Neural cell (in vitro differentiated cells): ENCODE measurements at regions not wholly inside any gene's neighbourhood (a gene's known extent, or its start where the extent isn't known, plus 50 kb on each side); places are given as distances from the start of the nearest gene placed in this dataset.

Source experiments
- H2AFZ ChIP-seq: fragments of 200-600, 300-800 bp; sonication (generic), shearing (Covaris generic); 2 replicates; pipeline ENCODE4 v1.6.0; 2014; ENCODE audit warnings: low read depth, mild to moderate bottlenecking, antibody characterized with exemption, low read length, moderate library complexity
- H3F3A ChIP-seq: fragments of 200-600 bp; shearing (Covaris generic); 2 replicates; pipeline ENCODE4 v1.6.1; 2016; ENCODE audit warnings: mild to moderate bottlenecking, moderate library complexity, mixed read lengths, antibody characterized with exemption, low read length; ENCODE audit not compliant: insufficient read depth, poor library complexity, severe bottlenecking
- H3K27ac ChIP-seq: fragments of 200-600, 300-800 bp; sonication (generic), shearing (Covaris generic); 2 replicates; pipeline ENCODE4 v1.5.1; 2014; ENCODE audit warnings: mild to moderate bottlenecking, low read length, moderate library complexity
- H3K27me3 ChIP-seq: fragments of 300-800, 200-600 bp; sonication (generic), shearing (Covaris generic); 2 replicates; pipeline ENCODE4 v1.6.0; 2014; ENCODE audit warnings: mild to moderate bottlenecking, low read depth, low read length, moderate library complexity; ENCODE audit not compliant: insufficient read depth
- H3K36me3 ChIP-seq: fragments of 300-800, 200-600 bp; sonication (generic), shearing (Covaris generic); 2 replicates; pipeline ENCODE4 v1.5.1; 2014; ENCODE audit warnings: mild to moderate bottlenecking, antibody characterized with exemption, low read length, moderate library complexity; ENCODE audit not compliant: insufficient read depth
- H3K4me2 ChIP-seq: fragments of 300-800, 200-600 bp; sonication (generic), shearing (Covaris generic); 2 replicates; pipeline ENCODE4 v1.6.0; 2014; ENCODE audit warnings: mild to moderate bottlenecking, low read length
- H3K4me3 ChIP-seq: fragments of 300-800, 200-600 bp; sonication (generic), shearing (Covaris generic); 2 replicates; pipeline ENCODE4 v1.5.1; 2014; ENCODE audit warnings: mild to moderate bottlenecking, low read length, moderate library complexity
- H3K79me2 ChIP-seq: fragments of 200-600 bp; shearing (Covaris generic); replicated peaks from 2 replicates; pipeline ENCODE4 v1.6.0; 2014; ENCODE audit warnings: mild to moderate bottlenecking, low read length, moderate library complexity; ENCODE audit not compliant: insufficient read depth
- H3K9ac ChIP-seq: fragments of 300-800, 200-600 bp; sonication (generic), shearing (Covaris generic); 2 replicates; pipeline ENCODE4 v1.6.1; 2016; ENCODE audit warnings: mild to moderate bottlenecking, low read length, mixed read lengths
- H3K9me2 ChIP-seq: fragments of 200-600 bp; shearing (Covaris generic); 2 replicates; pipeline ENCODE4 v1.6.1; 2016; ENCODE audit warnings: mild to moderate bottlenecking, low read length, mixed read lengths; ENCODE audit not compliant: insufficient read depth
- H3K9me3 ChIP-seq: fragments of 200-600, 300-800 bp; sonication (generic), shearing (Covaris generic); 2 replicates; pipeline ENCODE4 v1.6.1; 2016; ENCODE audit warnings: mild to moderate bottlenecking, mixed run types, low read length, moderate library complexity, mixed read lengths
- H4K20me1 ChIP-seq: fragments of 200-600 bp; shearing (Covaris generic); 2 replicates; pipeline ENCODE4 v1.6.1; 2016; ENCODE audit warnings: mild to moderate bottlenecking, mixed run types; ENCODE audit not compliant: insufficient read depth
- EP300 ChIP-seq: fragments of 450-650 bp; conservative IDR thresholded peaks from 2 replicates; pipeline ENCODE4 v1.6.1; 2014; ENCODE audit warnings: antibody characterized with exemption, mild to moderate bottlenecking, moderate library complexity; ENCODE audit not compliant: poor library complexity, severe bottlenecking
- EZH2 ChIP-seq: fragments of 200-600, 300-800 bp; shearing (Covaris generic), sonication (generic); IDR thresholded peaks from 2 replicates; pipeline ENCODE4 v1.6.1; 2014; ENCODE audit warnings: antibody characterized with exemption, low read length, borderline replicate concordance, mild to moderate bottlenecking; ENCODE audit not compliant: insufficient read depth, poor library complexity, severe bottlenecking
- MXI1 ChIP-seq: fragments of 450-650 bp; conservative IDR thresholded peaks from 2 replicates; pipeline ENCODE4 v1.6.1; 2014; ENCODE audit warnings: antibody characterized with exemption, mild to moderate bottlenecking; ENCODE audit not compliant: poor library complexity, severe bottlenecking
- POLR2AphosphoS5 ChIP-seq: IDR thresholded peaks from 2 replicates; pipeline ENCODE4 v1.6.1; 2012
- RAD21 ChIP-seq: fragments of 450-650 bp; conservative IDR thresholded peaks from 2 replicates; pipeline ENCODE4 v1.6.1; 2014; ENCODE audit warnings: antibody characterized with exemption, mild to moderate bottlenecking, moderate library complexity
- SMC3 ChIP-seq: fragments of 450-650 bp; conservative IDR thresholded peaks from 2 replicates; pipeline ENCODE4 v1.6.1; 2014; ENCODE audit warnings: antibody characterized with exemption, mild to moderate bottlenecking, moderate library complexity; ENCODE audit not compliant: poor library complexity
- TAF1 ChIP-seq: IDR thresholded peaks from 2 replicates; pipeline ENCODE4 v1.6.1; 2012; ENCODE audit warnings: low read depth
- TF ChIP-seq, protein P1 (sequence below): fragments of 450-650 bp; IDR thresholded peaks from 2 replicates; pipeline ENCODE4 v1.5.1; 2014; ENCODE audit warnings: antibody characterized with exemption, mild to moderate bottlenecking, moderate library complexity; ENCODE audit not compliant: poor library complexity, severe bottlenecking
- TF ChIP-seq, protein P2 (sequence below): IDR thresholded peaks from 2 replicates; pipeline ENCODE4 v1.6.1; 2012; ENCODE audit warnings: borderline replicate concordance

DNA sequence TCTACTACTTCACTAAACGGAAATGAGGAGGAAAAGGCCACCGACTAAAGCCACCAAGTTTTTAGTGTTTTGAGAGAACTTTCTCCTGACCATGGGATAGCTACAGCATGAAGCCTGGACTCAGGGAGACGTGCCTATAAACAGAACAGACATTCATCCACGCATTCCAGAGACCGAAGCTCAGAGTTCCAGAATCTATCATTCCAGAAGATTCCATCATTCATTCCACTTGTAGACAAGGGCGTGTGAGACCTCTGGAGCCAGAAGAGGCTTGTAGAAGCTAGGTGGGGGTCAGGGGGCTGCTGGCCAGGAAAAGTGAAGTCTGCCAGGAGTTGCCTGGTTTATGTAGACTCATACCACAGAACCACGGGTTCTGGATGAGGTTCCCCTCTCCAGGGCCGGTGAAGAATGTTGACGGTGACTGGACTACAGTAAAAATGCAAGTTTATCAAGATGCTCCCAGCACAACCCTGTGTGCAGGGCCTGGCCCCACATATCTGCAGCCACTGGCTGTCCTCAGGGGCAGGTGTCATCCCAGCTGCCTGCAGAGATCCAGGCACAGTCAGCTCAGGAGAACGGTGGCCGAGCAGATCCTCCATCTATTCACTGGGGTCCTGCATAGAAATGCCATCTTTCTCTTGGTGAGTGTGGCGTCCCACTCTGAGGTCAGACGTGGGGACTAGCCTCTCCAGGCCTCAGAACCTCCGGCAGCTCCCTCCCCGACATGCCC, 215.7 kb downstream of the USP6NL start:
- Histone ChIP-seq H3K9me2 (no peaks in the 10 kb centered on the region), H3K9ac (no peak overlapping the region)
- TF ChIP-seq SMC3 (no peak), RAD21 (no peak), EZH2 (no peak), TAF1 (no peak), EP300 (no peak), MXI1 (no peak), POLR2AphosphoS5 (no peak)
- TF ChIP-seq, protein P1, sequence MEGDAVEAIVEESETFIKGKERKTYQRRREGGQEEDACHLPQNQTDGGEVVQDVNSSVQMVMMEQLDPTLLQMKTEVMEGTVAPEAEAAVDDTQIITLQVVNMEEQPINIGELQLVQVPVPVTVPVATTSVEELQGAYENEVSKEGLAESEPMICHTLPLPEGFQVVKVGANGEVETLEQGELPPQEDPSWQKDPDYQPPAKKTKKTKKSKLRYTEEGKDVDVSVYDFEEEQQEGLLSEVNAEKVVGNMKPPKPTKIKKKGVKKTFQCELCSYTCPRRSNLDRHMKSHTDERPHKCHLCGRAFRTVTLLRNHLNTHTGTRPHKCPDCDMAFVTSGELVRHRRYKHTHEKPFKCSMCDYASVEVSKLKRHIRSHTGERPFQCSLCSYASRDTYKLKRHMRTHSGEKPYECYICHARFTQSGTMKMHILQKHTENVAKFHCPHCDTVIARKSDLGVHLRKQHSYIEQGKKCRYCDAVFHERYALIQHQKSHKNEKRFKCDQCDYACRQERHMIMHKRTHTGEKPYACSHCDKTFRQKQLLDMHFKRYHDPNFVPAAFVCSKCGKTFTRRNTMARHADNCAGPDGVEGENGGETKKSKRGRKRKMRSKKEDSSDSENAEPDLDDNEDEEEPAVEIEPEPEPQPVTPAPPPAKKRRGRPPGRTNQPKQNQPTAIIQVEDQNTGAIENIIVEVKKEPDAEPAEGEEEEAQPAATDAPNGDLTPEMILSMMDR = no peak
- TF ChIP-seq, protein P2, sequence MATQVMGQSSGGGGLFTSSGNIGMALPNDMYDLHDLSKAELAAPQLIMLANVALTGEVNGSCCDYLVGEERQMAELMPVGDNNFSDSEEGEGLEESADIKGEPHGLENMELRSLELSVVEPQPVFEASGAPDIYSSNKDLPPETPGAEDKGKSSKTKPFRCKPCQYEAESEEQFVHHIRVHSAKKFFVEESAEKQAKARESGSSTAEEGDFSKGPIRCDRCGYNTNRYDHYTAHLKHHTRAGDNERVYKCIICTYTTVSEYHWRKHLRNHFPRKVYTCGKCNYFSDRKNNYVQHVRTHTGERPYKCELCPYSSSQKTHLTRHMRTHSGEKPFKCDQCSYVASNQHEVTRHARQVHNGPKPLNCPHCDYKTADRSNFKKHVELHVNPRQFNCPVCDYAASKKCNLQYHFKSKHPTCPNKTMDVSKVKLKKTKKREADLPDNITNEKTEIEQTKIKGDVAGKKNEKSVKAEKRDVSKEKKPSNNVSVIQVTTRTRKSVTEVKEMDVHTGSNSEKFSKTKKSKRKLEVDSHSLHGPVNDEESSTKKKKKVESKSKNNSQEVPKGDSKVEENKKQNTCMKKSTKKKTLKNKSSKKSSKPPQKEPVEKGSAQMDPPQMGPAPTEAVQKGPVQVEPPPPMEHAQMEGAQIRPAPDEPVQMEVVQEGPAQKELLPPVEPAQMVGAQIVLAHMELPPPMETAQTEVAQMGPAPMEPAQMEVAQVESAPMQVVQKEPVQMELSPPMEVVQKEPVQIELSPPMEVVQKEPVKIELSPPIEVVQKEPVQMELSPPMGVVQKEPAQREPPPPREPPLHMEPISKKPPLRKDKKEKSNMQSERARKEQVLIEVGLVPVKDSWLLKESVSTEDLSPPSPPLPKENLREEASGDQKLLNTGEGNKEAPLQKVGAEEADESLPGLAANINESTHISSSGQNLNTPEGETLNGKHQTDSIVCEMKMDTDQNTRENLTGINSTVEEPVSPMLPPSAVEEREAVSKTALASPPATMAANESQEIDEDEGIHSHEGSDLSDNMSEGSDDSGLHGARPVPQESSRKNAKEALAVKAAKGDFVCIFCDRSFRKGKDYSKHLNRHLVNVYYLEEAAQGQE = no peak

DNA sequence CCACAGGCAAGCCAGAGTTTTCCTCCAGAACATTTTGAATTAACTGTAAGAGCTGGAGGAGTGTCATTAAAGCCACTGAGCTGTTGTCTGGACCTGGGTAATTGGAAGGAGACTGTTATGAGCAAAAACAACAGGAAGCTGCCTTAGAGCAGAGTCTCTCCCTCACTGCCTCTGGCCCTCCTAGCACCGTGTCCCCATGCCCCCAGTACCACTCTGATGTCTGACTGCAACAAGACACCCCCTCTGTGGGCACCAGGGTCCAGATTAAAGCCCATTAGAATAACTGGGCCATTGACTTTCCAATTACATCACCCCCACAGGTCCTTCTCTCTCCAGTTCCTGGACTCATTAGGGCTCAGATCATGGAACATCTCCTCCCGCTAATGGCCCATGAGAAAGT, 216.3 kb downstream of the USP6NL start:
- H3K36me3 ChIP-seq = no peaks in the 10 kb centered on the region
- TF ChIP-seq, protein P2 = no peak
- TF ChIP-seq POLR2AphosphoS5 = no peak
- no peak for TF ChIP-seq EZH2
- TF ChIP-seq, protein P1 = no peak
- no peak for TF ChIP-seq RAD21
- no peak for TF ChIP-seq SMC3
- TF ChIP-seq MXI1 = no peak
- no peaks in the 10 kb centered on the region for H3K27me3 ChIP-seq

More for the DNA sequence above, 215.7 kb downstream of the USP6NL start:
- Histone ChIP-seq H3K4me2 (no peak overlapping the region), H2AFZ (no peak overlapping the region), H3K27me3 (no peaks in the 10 kb centered on the region), H3K36me3 (no peaks in the 10 kb centered on the region), H3F3A (no peaks in the 10 kb centered on the region), H3K4me3 (no peak overlapping the region), H3K79me2 (no peaks in the 10 kb centered on the region), H3K9me3 (no peaks in the 10 kb centered on the region), H3K27ac (no peak overlapping the region), H4K20me1 (no peaks in the 10 kb centered on the region)

More for the DNA sequence above, 216.3 kb downstream of the USP6NL start:
- H3K9ac ChIP-seq = no peak overlapping the region
- H3K27ac ChIP-seq = no peak overlapping the region
- H3F3A ChIP-seq = no peaks in the 10 kb centered on the region
- H4K20me1 ChIP-seq = no peaks in the 10 kb centered on the region
- H3K4me3 ChIP-seq = no peak overlapping the region
- H3K9me2 ChIP-seq = no peaks in the 10 kb centered on the region
- no peaks in the 10 kb centered on the region for H3K9me3 ChIP-seq
- H3K79me2 ChIP-seq = no peaks in the 10 kb centered on the region
- H2AFZ ChIP-seq = no peak overlapping the region
- H3K4me2 ChIP-seq = no peak overlapping the region
